GM20000 (cell line): ENCODE measurements at regions not wholly inside any gene's neighbourhood (a gene's known extent, or its start where the extent isn't known, plus 50 kb on each side); places are given as distances from the start of the nearest gene placed in this dataset.

Experiments used
- DNase-seq: peaks from one replicate; pipeline ENCODE4 v3.0.0; 2012; ENCODE audit warnings: low spot score
- CTCF ChIP-seq: IDR thresholded peaks from 2 replicates; pipeline ENCODE4 v1.5.1; 2012; ENCODE audit warnings: mild to moderate bottlenecking, control low read depth; ENCODE audit errors: extremely low read depth, missing control alignments

- no peak for DNase-seq
- TF ChIP-seq CTCF = no peak
Measured at GRCh38 chr4:41870035-41870434, 65.2 kb upstream of the TMEM33 start.

GRCh38 chr4:41866799-41867677, 68.2 kb upstream of the TMEM33 start:
- no peak for TF ChIP-seq CTCF
- no peak for DNase-seq

- no peak for TF ChIP-seq CTCF
- DNase-seq = no peak
Measured at GRCh38 chr4:41865981-41866798, 69.0 kb upstream of the TMEM33 start.

GRCh38 chr4:41865306-41865980, 69.8 kb upstream of the TMEM33 start:
- DNase-seq = no peak
- no peak for TF ChIP-seq CTCF

- no peak for TF ChIP-seq CTCF
- DNase-seq = no peak
Measured at GRCh38 chr4:41859087-41859486, 76.1 kb upstream of the TMEM33 start.

GRCh38 chr4:41857226-41857641, 78.0 kb upstream of the TMEM33 start:
- no peak for DNase-seq
- no peak for TF ChIP-seq CTCF
